HL-60 (cell line): ENCODE measurements at regions not wholly inside any gene's neighbourhood (a gene's known extent, or its start where the extent isn't known, plus 50 kb on each side); places are given as distances from the start of the nearest gene placed in this dataset.

Source experiments
- DNase-seq, 2 experiments: peaks; one replicate each; pipeline ENCODE4 v3.0.0-alpha.2; 2010 to 2020; ENCODE audit warnings: low read depth in 1 of 2, low spot score in 1 of 2
- H3K27ac ChIP-seq: fragments of 250-450 bp; sonication (Bioruptor Pico); replicated peaks from 2 replicates; pipeline ENCODE4 v1.5.1; 2020; ENCODE audit warnings: mild to moderate bottlenecking, moderate library complexity
- H3K27me3 ChIP-seq: fragments of 250-450 bp; sonication (Bioruptor Pico); 2 replicates; pipeline ENCODE4 v1.5.1; 2021; ENCODE audit warnings: mild to moderate bottlenecking, moderate library complexity; ENCODE audit not compliant: insufficient read depth, poor library complexity, severe bottlenecking
- H3K4me3 ChIP-seq: replicated peaks from 2 replicates; pipeline ENCODE4 v1.5.1; 2011; ENCODE audit warnings: mild to moderate bottlenecking, control low read depth, low read length; ENCODE audit not compliant: insufficient read depth
- CTCF ChIP-seq: IDR thresholded peaks from one replicate; pipeline ENCODE4 v1.5.1; 2011; ENCODE audit warnings: low read length, control low read depth, inconsistent platforms; ENCODE audit not compliant: insufficient read depth
- GABPA ChIP-seq: IDR thresholded peaks from 2 replicates; pipeline ENCODE4 v1.6.1; 2012; ENCODE audit warnings: low read depth
- POLR2AphosphoS5 ChIP-seq: IDR thresholded peaks from 2 replicates; pipeline ENCODE4 v1.6.1; 2012; ENCODE audit warnings: low read depth
- SPI1 ChIP-seq: IDR thresholded peaks from 2 replicates; pipeline ENCODE4 v1.6.1; 2012; ENCODE audit warnings: low read depth, mild to moderate bottlenecking, borderline replicate concordance
- TF ChIP-seq, protein P1 (sequence below): IDR thresholded peaks from 2 replicates; pipeline ENCODE4 v1.6.1; 2012; ENCODE audit warnings: low read depth; ENCODE audit not compliant: insufficient replicate concordance

DNA sequence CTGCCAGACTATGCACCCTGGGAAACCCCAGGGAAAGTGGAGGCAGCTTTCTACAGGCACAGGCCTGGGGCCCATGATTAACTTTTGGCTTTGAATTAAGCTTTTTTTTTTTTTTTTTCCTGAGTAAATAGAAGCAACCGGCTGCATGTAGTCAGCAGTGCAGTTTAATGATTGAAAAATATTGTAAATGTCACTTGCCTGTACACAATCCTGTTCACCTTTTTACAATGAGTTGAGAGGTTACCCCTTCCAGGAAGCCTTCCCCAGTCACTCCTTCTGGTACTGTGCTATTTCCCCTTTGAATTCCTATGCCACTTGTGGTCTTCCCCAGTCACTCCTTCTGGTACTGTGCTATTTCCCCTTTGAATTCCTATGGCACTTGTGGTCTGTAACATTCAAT lies 475.6 kb downstream of the TDRD15 start:
- DNase-seq = no peak
- H3K4me3 ChIP-seq = no peak overlapping the region
- TF ChIP-seq GABPA = no peak
- TF ChIP-seq CTCF = no peak
- TF ChIP-seq, protein P1, sequence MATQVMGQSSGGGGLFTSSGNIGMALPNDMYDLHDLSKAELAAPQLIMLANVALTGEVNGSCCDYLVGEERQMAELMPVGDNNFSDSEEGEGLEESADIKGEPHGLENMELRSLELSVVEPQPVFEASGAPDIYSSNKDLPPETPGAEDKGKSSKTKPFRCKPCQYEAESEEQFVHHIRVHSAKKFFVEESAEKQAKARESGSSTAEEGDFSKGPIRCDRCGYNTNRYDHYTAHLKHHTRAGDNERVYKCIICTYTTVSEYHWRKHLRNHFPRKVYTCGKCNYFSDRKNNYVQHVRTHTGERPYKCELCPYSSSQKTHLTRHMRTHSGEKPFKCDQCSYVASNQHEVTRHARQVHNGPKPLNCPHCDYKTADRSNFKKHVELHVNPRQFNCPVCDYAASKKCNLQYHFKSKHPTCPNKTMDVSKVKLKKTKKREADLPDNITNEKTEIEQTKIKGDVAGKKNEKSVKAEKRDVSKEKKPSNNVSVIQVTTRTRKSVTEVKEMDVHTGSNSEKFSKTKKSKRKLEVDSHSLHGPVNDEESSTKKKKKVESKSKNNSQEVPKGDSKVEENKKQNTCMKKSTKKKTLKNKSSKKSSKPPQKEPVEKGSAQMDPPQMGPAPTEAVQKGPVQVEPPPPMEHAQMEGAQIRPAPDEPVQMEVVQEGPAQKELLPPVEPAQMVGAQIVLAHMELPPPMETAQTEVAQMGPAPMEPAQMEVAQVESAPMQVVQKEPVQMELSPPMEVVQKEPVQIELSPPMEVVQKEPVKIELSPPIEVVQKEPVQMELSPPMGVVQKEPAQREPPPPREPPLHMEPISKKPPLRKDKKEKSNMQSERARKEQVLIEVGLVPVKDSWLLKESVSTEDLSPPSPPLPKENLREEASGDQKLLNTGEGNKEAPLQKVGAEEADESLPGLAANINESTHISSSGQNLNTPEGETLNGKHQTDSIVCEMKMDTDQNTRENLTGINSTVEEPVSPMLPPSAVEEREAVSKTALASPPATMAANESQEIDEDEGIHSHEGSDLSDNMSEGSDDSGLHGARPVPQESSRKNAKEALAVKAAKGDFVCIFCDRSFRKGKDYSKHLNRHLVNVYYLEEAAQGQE = no peak
- no peak for TF ChIP-seq SPI1
- no peak for TF ChIP-seq POLR2AphosphoS5
- no peaks in the 10 kb centered on the region for H3K27me3 ChIP-seq
- H3K27ac ChIP-seq = no peak overlapping the region

DNA sequence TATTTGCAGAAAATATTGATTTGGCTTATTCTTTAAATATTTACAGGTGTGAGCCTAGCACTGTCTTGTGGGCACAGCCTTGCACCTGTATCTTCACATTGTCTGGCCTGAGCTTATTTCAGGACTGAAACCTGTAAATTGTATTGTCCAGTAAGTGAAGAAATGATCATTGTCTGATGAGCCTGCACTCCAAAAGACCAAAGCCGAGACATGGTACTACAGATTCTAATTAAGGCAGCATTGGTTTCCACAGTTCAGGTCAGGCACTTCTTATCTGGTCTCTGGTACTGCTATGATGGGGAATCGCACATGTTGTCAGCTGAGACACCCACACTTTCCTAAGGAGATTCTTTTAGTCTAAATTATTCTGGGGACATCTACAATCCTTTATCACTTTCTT lies 479.0 kb downstream of the TDRD15 start:
- no peak overlapping the region for H3K4me3 ChIP-seq
- no peaks in the 10 kb centered on the region for H3K27me3 ChIP-seq
- TF ChIP-seq GABPA (no peak), CTCF (no peak), SPI1 (no peak), POLR2AphosphoS5 (no peak)
- TF ChIP-seq, protein P1 = no peak
- H3K27ac ChIP-seq = no peak overlapping the region
- DNase-seq = no peak

- Histone ChIP-seq H3K27ac (no peak overlapping the region), H3K4me3 (no peak overlapping the region), H3K27me3 (no peaks in the 10 kb centered on the region)
- TF ChIP-seq POLR2AphosphoS5 = no peak
- TF ChIP-seq, protein P1 = no peak
- no peak for TF ChIP-seq CTCF
- TF ChIP-seq SPI1 = no peak
- TF ChIP-seq GABPA = no peak
- DNase-seq = no peak
Observed at GRCh38 chr2:21607572-21607971, 483.8 kb downstream of the TDRD15 start.
